Vagina (tissue), 2 donors: ENCODE measurements at regions not wholly inside any gene's neighbourhood (a gene's known extent, or its start where the extent isn't known, plus 50 kb on each side); places are given as distances from the start of the nearest gene placed in this dataset.

Experiments used
- DNase-seq, 2 donors: peaks; one replicate each; pipeline ENCODE4 v3.0.0-alpha.2; 2017; ENCODE audit errors: extremely low spot score in 2 of 2
- H3K27ac ChIP-seq: fragments of 200-600 bp; sonication (generic); one replicate; pipeline ENCODE4 v1.5.1; 2019
- H3K27me3 ChIP-seq: fragments of 200-600 bp; sonication (generic); one replicate; pipeline ENCODE4 v1.5.1; 2019
- H3K36me3 ChIP-seq, 2 donors: fragments of 200-600 bp; sonication (generic); one replicate each; pipeline ENCODE4 v1.5.1; 2017 to 2019
- H3K4me1 ChIP-seq: fragments of 200-600 bp; sonication (generic); one replicate; pipeline ENCODE4 v1.5.1; 2019
- H3K4me3 ChIP-seq, 2 donors: fragments of 200-600 bp; sonication (generic); 1 replicate in 1 of 2; 2 replicates in 1 of 2; pipeline ENCODE4 v1.5.1; 2016 to 2019
- H3K9me3 ChIP-seq: fragments of 200-600 bp; sonication (generic); one replicate; pipeline ENCODE4 v1.5.1; 2019
- CTCF ChIP-seq, 3 experiments: fragments of 450-650 bp in 2 of 3; fragments of 200-600 bp in 1 of 3; sonication (generic) in 1 of 3; IDR thresholded peaks; one replicate each; pipeline ENCODE4 v1.5.1; 2017 to 2019; ENCODE audit warnings: antibody characterized with exemption in 3 of 3, mild to moderate bottlenecking in 2 of 3, moderate library complexity in 2 of 3
- POLR2A ChIP-seq, 2 donors: fragments of 450-650 bp; IDR thresholded peaks; one replicate each; pipeline ENCODE4 v1.6.1; 2017; ENCODE audit warnings: antibody characterized with exemption in 2 of 2, mild to moderate bottlenecking in 2 of 2, moderate library complexity in 2 of 2
- POLR2AphosphoS5 ChIP-seq, 2 donors: sonication (generic); formaldehyde crosslinking; IDR thresholded peaks; one replicate each; pipeline ENCODE4 v1.9.0; 2017; ENCODE audit warnings: antibody characterized with exemption in 2 of 2, mild to moderate bottlenecking in 2 of 2, low read depth in 1 of 2; ENCODE audit not compliant: insufficient read depth in 1 of 2
- intact Hi-C: fragments of 100-400 bp; cut with DNase I; formaldehyde crosslinking; loops from one replicate; pipeline ENCODE4 v1.15.1; 2023

DNA sequence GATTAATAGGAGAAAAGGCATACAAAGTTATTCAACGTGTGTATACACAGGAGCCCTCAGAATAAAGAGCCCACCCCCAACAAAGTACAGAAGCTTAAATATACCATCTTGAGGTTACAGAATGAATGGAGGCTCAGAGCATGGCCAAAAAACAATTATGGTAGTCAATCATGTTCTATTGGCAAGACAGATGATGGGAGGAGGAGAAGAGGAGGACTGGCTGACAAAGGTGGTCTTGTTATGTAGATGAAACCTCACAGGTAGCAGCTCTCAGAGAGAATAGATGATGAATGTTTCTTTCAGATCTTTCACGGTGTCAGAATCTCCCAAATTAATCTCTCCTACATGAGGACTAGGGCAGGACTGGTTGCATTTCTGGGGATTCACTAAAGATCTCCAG lies 66.0 kb downstream of the ARL4C start:
- Histone ChIP-seq H3K36me3 (no peaks in the 10 kb centered on the region), H3K4me3 (no peak overlapping the region), H3K9me3 (no peaks in the 10 kb centered on the region), H3K4me1 (no peaks in the 10 kb centered on the region), H3K27me3 (no peaks in the 10 kb centered on the region), H3K27ac (no peak overlapping the region)
- intact Hi-C loops, result no loop called here
- TF ChIP-seq POLR2A (IDR thresholded peaks at IDR 0.05) (no peak), POLR2AphosphoS5 (IDR thresholded peaks at IDR 0.05; ENCODE audit: insufficient read depth in 1 of 2, low read depth in 1 of 2) (no peak), CTCF (IDR thresholded peaks at IDR 0.05) (no peak)
- no peak for DNase-seq

- no peak overlapping the region for H3K4me3 ChIP-seq
- H3K27ac ChIP-seq, result no peak overlapping the region
- no peak for DNase-seq
- no peaks in the 10 kb centered on the region for H3K27me3 ChIP-seq
- no peaks in the 10 kb centered on the region for H3K36me3 ChIP-seq
- H3K9me3 ChIP-seq, result no peaks in the 10 kb centered on the region
- no peaks in the 10 kb centered on the region for H3K4me1 ChIP-seq
- intact Hi-C loops, result no loop called here
- TF ChIP-seq POLR2A (IDR thresholded peaks at IDR 0.05), result no peak
- TF ChIP-seq POLR2AphosphoS5 (IDR thresholded peaks at IDR 0.05; ENCODE audit: insufficient read depth in 1 of 2, low read depth in 1 of 2), result no peak
- no peak for TF ChIP-seq CTCF (IDR thresholded peaks at IDR 0.05)
Measured at GRCh38 chr2:234429265-234429664, 67.6 kb downstream of the ARL4C start.

GRCh38 chr2:234427081-234428061 lies 69.5 kb downstream of the ARL4C start:
- Histone ChIP-seq H3K9me3 (no peaks in the 10 kb centered on the region), H3K27me3 (no peaks in the 10 kb centered on the region), H3K4me1 (peaks cover 4% of the 10 kb centered on the region), H3K27ac (no peak overlapping the region), H3K36me3 (no peaks in the 10 kb centered on the region), H3K4me3 (no peak overlapping the region)
- intact Hi-C loops, result no loop called here
- DNase-seq, result no peak
- TF ChIP-seq POLR2AphosphoS5 (IDR thresholded peaks at IDR 0.05; ENCODE audit: insufficient read depth in 1 of 2, low read depth in 1 of 2) (no peak), CTCF (IDR thresholded peaks at IDR 0.05) (no peak), POLR2A (IDR thresholded peaks at IDR 0.05) (no peak)

DNA sequence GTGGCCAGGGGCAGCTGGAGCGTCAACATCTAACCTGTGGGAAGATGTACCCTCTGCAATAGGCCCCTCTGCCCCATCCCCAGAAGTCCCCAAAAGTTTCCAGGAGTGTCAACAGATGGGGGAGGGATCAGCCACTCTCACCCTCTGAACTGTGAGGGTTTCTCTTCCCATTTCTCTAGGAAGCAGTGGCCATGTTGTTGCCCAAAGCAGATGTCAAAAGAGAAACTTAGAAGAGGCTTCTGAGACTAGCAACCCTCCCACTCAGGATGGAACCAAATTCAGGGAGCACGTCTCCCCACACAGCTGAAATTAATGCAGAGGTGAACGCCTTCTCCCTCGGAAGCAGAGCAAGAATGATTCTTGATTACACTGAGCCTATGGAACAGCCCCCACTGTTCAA lies 70.3 kb downstream of the ARL4C start:
- H3K4me1 ChIP-seq, result peaks cover 12% of the 10 kb centered on the region
- DNase-seq, result no peak
- H3K4me3 ChIP-seq, result no peak overlapping the region
- H3K27ac ChIP-seq, result no peak overlapping the region
- TF ChIP-seq CTCF (IDR thresholded peaks at IDR 0.05) (no peak), POLR2AphosphoS5 (IDR thresholded peaks at IDR 0.05; ENCODE audit: insufficient read depth in 1 of 2, low read depth in 1 of 2) (no peak)
- intact Hi-C loops, result no loop called here
- no peaks in the 10 kb centered on the region for H3K36me3 ChIP-seq
- no peaks in the 10 kb centered on the region for H3K27me3 ChIP-seq
- H3K9me3 ChIP-seq, result no peaks in the 10 kb centered on the region
